Stimulated activated CD8-positive, alpha-beta memory T cell treated with anti-CD3 and anti-CD28 coated beads, Interleukin-12 subunit alpha, Interleukin-12 subunit beta, amount 100 ng/mL, for 24 hours (primary cell): ENCODE measurements at regions not wholly inside any gene's neighbourhood (a gene's known extent, or its start where the extent isn't known, plus 50 kb on each side); places are given as distances from the start of the nearest gene placed in this dataset.

Source experiments
- DNase-seq: peaks from one replicate; pipeline ENCODE4 v3.0.0-alpha.2; 2020; ENCODE audit errors: extremely low read depth

DNA sequence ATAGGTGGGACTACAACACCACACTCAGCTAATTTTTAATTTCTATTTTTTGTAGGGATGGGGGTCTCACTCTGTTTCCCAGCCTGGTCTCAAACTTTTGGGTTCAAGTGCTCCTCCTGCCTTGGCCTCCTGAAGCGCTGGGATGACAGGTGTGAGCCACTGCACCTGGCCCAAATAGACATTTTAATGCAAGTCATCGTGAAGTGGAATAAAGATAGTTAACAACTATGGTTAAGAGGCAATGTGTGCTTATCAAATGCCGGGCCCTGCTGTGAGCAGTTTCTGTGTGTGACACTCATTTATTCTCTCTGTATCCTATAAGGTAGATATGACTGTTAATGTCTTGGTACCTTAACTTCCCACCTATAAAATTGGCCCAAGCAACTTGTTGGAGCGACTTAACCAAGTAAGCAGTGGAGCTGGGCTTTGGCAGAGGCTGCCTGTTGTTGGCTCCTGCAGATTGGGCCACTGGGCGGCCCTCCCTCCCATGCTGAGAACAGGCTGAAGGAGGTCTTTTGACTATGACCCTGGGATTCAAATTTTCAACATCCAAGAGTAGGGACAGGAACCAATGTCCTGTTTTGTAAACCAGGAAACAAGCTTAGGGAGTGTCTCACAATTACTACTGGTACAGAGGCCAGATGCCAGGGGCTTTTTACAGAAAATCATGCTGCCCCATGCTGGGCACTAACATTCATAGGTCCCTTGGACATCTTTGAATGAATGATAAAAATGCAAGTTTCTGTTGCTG, 450.7 kb downstream of the TSHZ3 start:
- no peak for DNase-seq

DNA sequence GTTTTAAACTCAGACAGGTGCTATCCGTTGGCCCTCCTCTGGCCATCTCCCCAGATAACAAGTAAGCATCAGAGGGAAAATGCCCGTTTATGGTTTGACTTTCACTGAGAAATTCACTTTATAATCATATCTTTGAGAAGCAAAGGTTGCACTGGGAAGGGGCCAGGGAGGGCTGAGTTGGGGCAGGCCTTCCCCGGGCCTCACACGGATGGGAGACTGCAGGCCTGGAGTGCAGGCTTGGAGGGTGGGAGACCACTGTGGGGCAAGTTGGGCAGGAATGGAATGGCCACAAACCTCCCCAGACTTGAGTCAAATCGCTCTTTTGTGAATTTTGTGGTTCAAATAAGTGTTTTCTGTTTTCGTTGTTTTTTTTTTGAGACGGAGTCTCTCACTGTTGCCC, 451.7 kb downstream of the TSHZ3 start:
- DNase-seq = no peak

DNA sequence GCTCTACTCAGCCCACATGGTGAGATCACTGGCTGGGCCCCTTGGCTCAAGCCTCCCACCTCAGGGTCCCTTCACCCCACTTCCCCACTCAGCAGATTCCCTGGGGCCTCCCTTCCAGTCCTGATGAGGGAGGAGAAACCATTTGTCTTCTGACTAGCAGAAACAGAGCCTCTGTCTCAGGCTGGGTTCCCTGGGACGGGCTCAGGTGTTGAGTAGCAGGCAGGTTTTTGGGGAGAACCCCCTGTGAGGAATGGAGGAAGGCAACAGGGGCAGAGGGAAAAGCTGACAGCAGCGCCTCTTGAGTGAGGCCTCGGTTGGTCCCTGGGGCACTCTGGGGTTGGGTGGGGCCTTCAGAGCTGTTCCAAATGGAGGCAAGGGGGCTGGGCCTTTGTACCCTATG, 452.2 kb downstream of the TSHZ3 start:
- no peak for DNase-seq

DNA sequence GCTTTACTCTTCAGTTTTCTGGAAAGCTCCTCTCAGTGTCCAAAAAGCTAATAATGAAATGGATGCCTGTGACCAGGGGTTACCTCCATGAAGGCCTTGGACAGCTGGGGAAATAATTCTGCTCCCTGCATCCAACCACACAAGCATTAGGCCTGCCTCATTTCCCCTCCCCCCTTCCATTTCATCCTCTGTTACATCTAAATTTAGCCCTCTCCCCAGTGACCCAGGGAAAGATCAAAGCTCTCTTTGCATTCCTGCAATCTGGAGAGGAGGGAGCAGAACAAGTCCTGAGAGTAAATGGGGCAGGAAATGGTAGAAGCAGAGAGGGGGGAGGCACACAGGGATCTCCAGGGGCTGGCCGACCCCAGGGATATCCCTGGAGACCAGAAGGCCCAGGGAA, 452.7 kb downstream of the TSHZ3 start:
- no peak for DNase-seq

DNA sequence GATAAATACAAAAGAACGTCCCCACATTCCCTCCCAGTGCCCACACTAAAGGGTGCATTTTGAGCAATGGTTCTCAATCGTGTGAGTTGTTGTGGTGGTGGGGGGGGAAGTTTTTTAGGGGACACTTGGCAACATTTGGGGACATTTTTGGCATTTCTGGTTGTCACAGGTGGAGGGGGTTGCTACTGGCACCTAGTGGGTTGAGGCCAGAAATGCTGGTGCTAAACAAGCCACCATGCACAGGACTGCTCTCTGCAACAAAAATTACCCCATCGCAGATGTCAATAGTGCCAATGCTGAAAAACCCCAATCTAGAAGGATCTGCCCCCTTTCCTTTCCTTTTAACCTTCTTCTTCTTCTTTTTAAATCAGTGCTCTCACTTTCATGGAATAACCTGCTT, 453.3 kb downstream of the TSHZ3 start:
- no peak for DNase-seq

DNA sequence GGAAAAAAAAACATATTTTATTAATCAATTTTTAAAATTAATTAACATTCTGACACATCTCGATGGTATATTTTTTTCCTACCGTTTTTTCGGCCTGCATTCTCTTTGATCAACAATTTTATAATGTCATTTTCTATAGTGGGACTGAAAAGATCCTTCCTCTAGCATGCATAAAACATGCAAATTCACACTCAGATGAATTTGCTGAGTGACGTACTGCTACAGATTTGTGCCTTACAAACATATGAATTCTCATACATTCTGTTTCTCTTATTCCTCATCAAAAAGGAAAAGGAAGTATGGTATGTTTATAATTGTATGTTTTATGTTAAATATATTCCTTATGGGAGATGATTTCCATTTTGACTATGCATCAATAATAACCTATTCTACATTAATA, 458.2 kb downstream of the TSHZ3 start:
- DNase-seq = no peak

DNA sequence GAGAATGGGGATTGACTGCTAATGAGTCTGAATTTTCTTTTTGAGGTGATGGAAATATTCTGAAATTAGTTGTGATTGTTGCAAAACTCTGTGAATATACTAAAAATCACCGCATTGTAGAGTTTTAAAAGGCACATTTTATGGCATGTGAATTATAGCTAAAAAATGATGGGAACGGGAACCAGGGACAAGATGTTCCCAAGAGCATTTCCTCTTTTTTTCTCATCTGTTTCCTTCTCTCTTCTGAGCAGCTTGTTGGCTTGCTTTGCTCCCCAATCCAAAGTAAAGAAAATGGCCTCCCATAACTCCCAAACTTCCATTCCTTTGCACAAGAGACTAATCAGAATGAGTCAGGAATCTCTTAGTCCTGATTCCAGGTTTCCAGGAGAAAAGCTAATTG, 459.2 kb downstream of the TSHZ3 start:
- DNase-seq = no peak

DNA sequence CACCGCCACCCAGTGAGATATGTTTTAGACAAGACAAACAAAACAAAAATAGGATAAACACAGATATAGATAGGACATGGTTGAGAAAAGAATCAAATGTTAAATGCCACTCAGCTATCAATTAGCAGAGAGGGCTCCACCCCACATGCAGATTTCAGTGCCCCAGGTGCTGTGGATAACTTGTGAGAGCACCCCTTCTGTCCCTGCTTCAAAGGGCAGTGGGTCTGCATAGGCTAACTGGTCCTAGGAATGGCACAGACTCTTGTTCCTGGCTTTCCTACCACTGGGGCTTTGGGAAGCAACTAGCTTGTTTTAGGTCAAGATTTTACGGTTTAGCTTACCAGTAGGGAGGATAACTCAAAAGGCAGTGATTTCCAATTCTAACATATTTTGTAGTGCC, 460.3 kb downstream of the TSHZ3 start:
- no peak for DNase-seq

DNA sequence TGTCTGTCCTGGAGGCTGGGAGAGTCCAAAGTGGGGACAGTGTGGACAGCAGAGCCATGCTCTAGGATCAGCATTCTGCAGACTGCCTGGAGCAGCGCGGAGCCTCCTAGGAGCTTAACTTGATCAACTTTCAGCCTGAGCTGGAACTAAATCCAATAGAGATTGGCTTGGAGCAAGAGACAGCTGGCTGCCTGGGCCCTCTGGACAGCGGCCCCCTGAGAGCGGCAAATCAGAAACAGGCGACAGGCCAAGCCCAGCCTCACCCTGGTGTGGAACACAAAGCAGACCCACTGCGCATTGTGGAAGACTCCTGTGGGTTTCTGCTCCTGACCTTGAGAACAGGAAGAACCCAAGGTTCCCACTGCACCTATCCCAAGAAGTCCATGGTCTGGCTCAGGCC, 462.2 kb downstream of the TSHZ3 start:
- no peak for DNase-seq

DNA sequence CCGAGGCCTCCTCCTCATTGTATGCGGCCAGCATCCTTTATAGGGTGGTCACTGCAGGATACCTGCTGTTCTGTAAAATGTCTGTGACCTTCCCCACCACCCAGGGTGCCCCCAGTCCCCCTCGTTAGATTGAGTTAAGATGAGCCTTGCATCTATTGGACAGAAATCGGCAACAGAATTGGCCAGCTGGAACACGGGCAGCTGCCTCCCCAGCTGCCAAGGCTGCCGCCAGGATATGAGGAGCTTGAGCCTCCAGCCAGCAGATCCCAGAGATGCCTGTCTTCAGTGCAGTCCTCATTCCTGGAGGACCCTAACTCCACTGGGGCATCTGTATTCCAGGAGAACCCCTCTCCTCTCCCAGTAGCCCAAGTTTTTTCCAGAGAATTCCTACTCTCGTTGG, 463.0 kb downstream of the TSHZ3 start:
- no peak for DNase-seq

DNA sequence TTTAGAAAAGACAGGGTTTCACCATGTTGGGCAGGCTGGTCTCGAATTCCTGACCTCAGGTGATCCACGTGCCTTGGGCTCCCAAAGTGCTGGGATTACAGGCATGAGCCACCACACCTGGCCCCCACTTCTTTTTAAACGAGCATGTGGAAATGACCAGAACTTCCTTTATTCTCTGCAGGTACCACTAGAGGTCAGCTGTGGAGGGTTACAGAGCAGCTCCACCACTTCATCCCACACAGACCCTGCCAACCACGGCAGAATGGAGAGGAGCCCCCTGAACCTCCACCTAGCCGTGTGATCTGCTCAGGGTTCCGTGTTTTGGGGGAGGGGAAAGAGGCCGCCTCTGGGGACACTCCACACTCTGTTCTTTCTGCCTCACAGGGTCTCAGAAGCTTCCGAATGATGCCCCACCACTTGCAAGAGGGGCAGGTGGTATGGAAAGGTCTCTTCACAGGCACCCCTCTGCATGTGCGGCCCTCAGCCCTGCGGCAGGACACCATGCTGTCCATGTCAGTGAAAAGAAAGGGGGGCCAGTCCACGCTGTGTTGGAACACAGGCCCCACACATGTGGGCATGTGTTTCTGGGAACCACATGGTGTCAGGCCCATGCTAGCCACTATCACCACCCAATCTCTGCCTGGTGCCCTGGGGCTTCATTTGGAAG, 465.0 kb downstream of the TSHZ3 start:
- no peak for DNase-seq

DNA sequence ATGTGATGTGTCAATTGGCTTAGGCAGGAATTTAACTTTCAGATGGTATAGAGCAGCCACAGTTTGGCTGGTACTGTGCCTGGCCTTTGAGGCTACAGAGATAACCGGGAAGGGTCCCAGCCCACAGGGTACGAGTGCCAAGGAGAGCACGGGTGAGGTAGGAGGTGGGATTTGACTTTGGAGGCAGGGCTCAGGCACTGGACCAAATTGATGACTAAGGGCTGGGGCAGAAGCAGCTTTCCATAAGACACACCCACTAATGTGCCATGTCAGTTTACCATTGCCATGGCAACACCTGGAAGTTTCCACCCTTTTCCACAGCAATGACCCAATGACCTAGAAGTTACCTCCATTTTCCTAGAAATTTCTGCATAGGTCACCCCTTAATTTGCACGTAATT, 466.2 kb downstream of the TSHZ3 start:
- DNase-seq = no peak

DNA sequence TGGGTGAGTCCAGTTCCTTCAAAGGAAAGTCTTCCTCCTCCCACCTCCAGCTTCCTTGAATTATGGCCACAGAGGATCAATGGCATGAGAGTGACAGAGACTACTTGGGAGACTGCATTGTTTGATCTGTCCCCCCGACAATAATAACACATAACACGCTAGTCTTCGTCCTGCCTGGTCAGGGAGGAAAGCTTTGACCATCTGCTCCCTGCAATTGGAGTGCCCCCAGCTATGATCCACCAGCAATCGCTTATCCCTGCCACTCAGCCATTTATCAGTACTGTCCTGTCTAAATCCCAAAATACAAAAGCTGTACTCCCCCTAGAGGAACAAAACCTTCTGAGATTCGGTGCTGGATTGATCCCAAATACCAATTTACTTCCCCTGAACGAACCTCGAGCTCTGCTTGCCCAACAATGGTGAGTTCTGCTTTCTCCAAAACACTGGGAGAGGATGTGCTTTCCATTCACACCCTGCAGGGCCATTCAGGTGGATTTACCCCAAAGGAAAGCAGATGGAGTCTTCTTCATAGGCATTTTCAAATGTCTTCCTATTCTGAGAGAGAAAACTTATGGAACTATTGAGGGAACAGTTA, 466.7 kb downstream of the TSHZ3 start:
- no peak for DNase-seq

DNA sequence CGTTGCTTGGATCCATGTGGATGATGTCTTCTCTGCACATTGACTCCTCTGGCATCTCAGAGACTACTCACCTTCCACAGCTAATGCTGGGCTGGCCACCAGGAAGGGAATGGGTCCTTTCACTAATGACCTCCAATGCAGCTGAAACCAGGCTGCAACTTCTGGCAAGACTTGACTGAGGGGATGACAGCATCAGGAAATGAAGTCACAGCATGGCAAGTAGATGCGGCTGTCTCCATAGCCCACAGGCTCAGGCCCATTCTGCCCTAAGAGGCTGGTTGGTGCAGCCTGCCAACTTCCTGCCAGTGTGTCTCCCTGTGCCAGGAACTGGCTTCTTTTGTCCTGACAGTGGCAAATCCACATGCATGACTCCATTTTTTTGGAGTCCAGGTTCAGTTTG, 467.3 kb downstream of the TSHZ3 start:
- DNase-seq = no peak

DNA sequence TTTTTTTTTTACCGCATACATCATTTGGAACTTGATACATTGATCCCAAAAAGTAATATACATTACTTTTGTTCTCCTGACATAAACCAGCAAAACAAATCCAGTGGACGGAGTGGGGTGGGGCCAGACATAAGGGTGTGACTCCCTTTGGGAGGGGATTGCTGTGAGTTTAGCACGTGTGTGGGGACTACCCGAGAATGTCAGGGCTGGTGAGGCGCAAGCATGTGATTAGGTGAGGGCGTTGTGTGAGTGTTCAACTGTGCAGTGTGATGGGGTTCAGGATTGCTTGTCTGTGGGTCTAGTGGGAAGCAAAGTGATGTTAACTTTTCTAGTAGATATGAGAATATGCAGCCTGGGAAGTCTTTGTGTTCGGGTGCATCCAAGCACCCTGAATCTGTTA, 468.0 kb downstream of the TSHZ3 start:
- no peak for DNase-seq

DNA sequence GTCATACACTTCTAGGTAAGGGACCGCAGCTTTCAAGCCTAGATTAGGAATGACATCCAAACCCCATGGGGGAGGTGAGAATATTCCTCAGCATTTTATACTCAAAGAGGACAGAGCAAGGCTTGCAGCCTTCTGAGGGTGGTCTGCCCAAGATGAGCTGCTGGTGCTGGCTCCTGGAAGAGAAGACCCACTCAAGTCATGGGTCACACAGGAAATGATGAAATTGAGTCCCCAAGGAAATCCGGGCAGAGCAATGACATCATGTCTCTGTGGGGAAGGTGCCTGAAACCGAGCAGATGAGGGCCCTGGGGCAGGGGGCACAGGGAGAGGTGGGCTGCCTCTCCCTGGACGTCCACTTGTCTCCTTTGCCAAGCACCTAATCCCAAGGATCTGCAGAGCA, 468.7 kb downstream of the TSHZ3 start:
- no peak for DNase-seq

DNA sequence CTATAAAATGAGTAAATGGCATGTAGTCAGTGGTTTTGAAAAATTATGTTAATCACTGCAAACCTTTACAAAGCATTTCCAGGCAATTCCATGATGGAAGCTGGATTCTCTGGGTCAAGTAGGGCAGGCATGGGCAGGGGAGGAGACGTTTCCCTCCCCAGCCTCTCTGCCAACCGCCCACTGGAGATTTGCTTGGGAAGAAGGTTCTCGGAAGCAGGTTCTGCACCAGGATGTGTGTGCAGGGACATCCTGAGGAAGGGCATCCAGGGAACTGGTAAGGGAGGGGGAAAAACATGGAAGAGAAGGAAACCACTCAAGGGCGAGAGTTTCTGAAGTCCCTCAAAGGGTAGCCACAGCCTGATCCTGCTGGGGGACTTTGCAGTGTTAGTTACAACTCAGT, 469.1 kb downstream of the TSHZ3 start:
- no peak for DNase-seq

DNA sequence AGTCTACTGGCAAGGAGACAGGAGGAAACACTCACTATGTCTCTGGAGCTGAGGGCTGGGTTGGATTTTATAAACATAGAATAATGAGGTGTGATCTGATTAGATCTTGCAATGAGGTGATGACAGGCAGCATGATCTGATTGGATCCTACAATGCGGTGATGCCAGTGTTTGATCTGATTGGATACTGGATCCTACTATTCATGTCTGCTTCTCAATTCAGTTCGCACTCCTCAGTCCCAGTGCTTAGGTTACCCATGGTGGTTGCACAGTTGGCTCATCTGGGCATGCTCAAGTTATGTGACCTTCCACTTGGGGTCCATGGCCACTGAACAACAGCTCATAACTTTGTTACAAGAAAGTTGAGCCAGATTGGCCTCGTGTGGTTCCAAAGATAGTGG, 469.5 kb downstream of the TSHZ3 start:
- DNase-seq = no peak

DNA sequence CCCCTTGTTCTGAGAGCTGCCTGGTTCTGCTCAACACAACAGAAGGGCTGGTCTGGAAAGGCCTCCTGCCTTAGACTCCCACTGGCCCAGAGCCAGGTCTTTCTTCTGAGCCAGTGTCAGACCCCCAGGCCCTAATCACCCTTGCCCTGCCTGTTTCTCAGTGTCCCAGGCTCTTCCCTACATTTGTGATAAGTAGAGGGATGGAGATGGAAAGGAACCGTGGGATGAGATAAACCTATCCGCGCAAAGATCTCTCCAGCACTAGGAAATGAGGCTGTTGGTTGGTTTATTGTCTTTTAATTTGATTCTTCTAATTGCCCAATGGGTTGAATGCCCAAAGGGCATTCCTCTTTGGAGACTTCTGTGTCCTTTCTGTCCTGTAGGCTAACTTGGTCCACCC, 470.0 kb downstream of the TSHZ3 start:
- no peak for DNase-seq

DNA sequence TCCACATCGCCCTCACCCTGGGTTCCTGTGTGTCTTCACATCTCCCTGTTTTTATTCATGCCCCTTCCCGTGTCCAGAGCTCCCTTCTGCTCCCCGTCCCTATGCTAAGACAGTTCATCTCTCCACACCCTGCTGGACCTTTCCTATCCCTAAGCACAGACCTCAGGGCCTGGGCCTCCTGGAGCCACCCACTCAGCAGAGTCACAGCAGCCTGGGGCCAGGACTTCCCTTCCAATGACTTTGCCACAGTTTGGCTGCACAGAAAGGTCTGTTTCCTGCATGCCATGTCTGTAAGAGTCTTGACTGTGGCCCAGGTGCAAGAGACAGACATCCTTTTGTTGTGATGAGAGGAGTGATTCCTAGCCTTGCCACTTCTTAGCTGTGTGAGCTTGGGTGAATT, 470.7 kb downstream of the TSHZ3 start:
- no peak for DNase-seq

DNA sequence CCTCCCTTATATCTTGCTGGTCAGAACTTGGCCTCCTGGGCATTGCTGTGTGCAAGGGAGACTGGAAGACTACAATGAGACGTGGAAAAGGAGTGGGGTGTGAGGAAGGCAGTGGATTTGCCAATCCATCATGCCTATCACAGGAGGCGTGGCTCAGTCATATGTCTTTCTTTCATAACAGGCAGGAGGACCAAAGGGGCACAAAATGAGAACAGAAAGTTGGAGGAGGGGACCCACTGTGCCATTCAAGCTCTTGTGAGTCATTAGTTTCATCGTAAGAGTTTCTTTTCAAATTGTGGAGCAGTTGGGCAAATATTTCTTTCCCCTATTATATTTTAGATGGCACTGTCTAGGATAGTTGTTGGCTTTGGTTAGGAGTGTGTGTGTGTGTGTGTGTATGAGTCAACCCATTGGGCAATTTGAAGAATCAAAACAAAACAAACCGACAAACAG, 471.5 kb downstream of the TSHZ3 start:
- DNase-seq = no peak

DNA sequence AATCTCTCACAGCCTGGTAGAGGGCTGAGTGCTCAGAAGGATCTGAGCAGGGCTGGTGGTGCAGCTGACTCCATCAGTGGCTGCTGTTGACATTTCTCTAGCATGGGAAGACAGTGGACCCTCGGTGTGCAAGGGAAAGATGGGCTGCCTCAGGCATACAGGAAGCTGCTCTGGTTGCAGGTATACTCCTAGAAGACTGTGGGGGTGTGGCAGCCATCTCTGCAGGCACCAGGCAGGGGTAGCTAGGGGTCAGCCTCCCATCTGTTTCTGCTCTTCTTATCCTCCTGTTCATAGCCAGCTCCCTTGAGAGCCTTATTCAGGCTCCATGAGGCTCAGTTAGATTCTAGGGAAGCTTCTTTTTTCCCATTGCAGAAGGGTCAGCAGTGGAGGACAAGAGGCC, 475.5 kb downstream of the TSHZ3 start:
- DNase-seq = no peak

DNA sequence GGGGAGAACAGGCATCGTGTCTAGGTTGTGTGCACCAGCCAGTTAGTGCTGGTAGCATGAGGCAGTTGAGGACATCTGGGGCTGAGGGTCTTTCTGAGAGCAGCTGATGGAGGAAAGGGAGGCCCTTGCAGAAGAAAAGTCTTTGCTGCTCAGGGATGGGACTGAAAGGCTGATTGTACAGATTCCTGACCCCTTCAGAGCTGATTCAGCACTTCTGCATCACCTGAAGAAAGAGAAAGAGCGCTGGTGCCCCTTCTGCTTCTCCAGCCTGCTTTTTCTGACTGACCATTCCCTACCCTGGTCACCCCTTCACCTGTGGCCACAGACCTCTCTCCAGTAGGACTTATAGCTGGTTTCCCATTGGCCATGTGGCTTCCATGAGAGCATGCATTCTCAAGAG, 476.2 kb downstream of the TSHZ3 start:
- DNase-seq = no peak
